GM12892 (cell line): ENCODE measurements at regions not wholly inside any gene's neighbourhood (a gene's known extent, or its start where the extent isn't known, plus 50 kb on each side); places are given as distances from the start of the nearest gene placed in this dataset.

Experiments
- POLR2A ChIP-seq: IDR thresholded peaks from 2 replicates; pipeline ENCODE4 v1.6.1; 2011; ENCODE audit warnings: low read depth, low read length, control low read depth
- POLR2AphosphoS5 ChIP-seq: IDR thresholded peaks from 2 replicates; pipeline ENCODE4 v1.6.1; 2011; ENCODE audit warnings: low read depth, low read length, control low read depth
- TAF1 ChIP-seq: IDR thresholded peaks from 2 replicates; pipeline ENCODE4 v1.6.1; 2011; ENCODE audit warnings: low read depth, mild to moderate bottlenecking, control low read depth, low read length, borderline replicate concordance

- TF ChIP-seq POLR2A (no peak), POLR2AphosphoS5 (no peak), TAF1 (no peak)
These were observed 417.0 kb downstream of the TMEM161B start for GRCh38 chr5:87851603-87852002.
